ENCODE measurements at regions not wholly inside any gene's neighbourhood (a gene's known extent, or its start where the extent isn't known, plus 50 kb on each side); places are given as distances from the start of the nearest gene placed in this dataset.

- no TSS peak for BruUV-seq (replicated peaks)
These were observed 147.6 kb upstream of the CCDC68 start for GRCh38 chr18:55106906-55107305.

DNA sequence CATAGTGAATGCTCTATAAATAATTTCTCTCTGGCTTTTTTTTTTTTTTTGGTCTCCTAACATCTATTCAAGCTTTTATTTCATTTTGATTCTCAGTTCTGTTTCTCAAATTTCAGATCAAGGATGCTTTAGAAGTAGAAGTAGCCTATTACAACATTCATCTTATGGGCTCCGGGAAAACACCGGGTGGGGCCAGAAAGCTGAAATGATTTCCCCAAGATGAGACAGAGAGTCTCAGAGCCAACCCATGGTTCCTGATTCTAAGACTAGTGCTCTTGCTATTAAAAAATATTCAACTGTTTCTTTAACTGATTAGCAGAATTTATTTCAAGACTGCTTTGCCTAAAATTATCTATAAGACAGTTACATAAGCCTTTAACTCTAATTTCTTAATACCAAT is 147.2 kb upstream of the CCDC68 start:
- TF ChIP-seq ZFX (IDR thresholded peaks at IDR 0.05) (no peak), EZH2phosphoT487 (IDR thresholded peaks at IDR 0.05; ENCODE audit: borderline replicate concordance) (no peak), CEBPB (IDR thresholded peaks at IDR 0.05; ENCODE audit: low read depth) (no peak), POLR2AphosphoS5 (IDR thresholded peaks at IDR 0.05; ENCODE audit: low read depth, low read length) (no peak), POLR2A (IDR thresholded peaks at IDR 0.05; ENCODE audit: borderline replicate concordance, extremely low read depth, insufficient read depth, insufficient read length) (no peak), EGR1 (IDR thresholded peaks at IDR 0.05; ENCODE audit: low read depth) (no peak), SRF (IDR thresholded peaks at IDR 0.05; ENCODE audit: low read depth) (no peak), TCF7L2 (IDR thresholded peaks at IDR 0.05; ENCODE audit: borderline replicate concordance, extremely low read depth, insufficient read depth, insufficient read length) (no peak), SP1 (IDR thresholded peaks at IDR 0.05; ENCODE audit: low read depth) (no peak), RAD21 (IDR thresholded peaks at IDR 0.05; ENCODE audit: low read depth) (no peak), ATF3 (IDR thresholded peaks at IDR 0.05) (no peak), ELF1 (IDR thresholded peaks at IDR 0.05; ENCODE audit: borderline replicate concordance, low read depth) (no peak), ZBTB33 (IDR thresholded peaks at IDR 0.05; ENCODE audit: extremely low read depth, insufficient replicate concordance, low read length) (no peak), CBX3 (IDR thresholded peaks at IDR 0.05; ENCODE audit: low read depth) (no peak)
- TF ChIP-seq, protein P1, sequence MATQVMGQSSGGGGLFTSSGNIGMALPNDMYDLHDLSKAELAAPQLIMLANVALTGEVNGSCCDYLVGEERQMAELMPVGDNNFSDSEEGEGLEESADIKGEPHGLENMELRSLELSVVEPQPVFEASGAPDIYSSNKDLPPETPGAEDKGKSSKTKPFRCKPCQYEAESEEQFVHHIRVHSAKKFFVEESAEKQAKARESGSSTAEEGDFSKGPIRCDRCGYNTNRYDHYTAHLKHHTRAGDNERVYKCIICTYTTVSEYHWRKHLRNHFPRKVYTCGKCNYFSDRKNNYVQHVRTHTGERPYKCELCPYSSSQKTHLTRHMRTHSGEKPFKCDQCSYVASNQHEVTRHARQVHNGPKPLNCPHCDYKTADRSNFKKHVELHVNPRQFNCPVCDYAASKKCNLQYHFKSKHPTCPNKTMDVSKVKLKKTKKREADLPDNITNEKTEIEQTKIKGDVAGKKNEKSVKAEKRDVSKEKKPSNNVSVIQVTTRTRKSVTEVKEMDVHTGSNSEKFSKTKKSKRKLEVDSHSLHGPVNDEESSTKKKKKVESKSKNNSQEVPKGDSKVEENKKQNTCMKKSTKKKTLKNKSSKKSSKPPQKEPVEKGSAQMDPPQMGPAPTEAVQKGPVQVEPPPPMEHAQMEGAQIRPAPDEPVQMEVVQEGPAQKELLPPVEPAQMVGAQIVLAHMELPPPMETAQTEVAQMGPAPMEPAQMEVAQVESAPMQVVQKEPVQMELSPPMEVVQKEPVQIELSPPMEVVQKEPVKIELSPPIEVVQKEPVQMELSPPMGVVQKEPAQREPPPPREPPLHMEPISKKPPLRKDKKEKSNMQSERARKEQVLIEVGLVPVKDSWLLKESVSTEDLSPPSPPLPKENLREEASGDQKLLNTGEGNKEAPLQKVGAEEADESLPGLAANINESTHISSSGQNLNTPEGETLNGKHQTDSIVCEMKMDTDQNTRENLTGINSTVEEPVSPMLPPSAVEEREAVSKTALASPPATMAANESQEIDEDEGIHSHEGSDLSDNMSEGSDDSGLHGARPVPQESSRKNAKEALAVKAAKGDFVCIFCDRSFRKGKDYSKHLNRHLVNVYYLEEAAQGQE (IDR thresholded peaks at IDR 0.05; ENCODE audit: low read depth), result no peak
- no peaks in the 10 kb centered on the region for H3K4me1 ChIP-seq (ENCODE audit: control insufficient read depth in 1 of 2, insufficient read depth in 2 of 2, low read length in 2 of 2)
- no peak overlapping the region for H3K9ac ChIP-seq (ENCODE audit: low read length)
- H2AFZ ChIP-seq (ENCODE audit: low read depth, low read length, poor library complexity, severe bottlenecking), result no peak overlapping the region
- 0 out of 2 replicates have a peak, but pooled peaks cover 5% of the 10 kb centered on the region for H3K27me3 ChIP-seq (ENCODE audit: insufficient read depth, low read length)
- no peaks in the 10 kb centered on the region for H3K79me2 ChIP-seq (ENCODE audit: insufficient read depth, low read length)
- no peak overlapping the region for H3K27ac ChIP-seq (ENCODE audit: low read depth, low read length)
- no TSS peak for BruUV-seq (replicated peaks)
- H3K9me2 ChIP-seq (ENCODE audit: insufficient read depth), result no peaks in the 10 kb centered on the region
- no peak overlapping the region for H3K4me2 ChIP-seq (ENCODE audit: low read length)
- RAD21 ChIA-PET (ENCODE audit: low non-redundant PET in 1 of 2, low total read pairs in 2 of 2, uncharacterized antibody in 2 of 2, unreplicated experiment in 2 of 2), result no interaction called here
- no peaks in the 10 kb centered on the region for H3K9me3 ChIP-seq (ENCODE audit: control insufficient read depth in 1 of 2, insufficient read depth in 1 of 2, low read depth in 1 of 2, low read length in 2 of 2)
- no peak overlapping the region for H3K4me3 ChIP-seq (replicated peaks in 1 of 2; ENCODE audit: low read depth in 1 of 2, low read length in 2 of 2)
- H3K36me3 ChIP-seq (ENCODE audit: control insufficient read depth in 1 of 2, insufficient read depth in 2 of 2, low read length in 2 of 2), result no peaks in the 10 kb centered on the region
- ATAC-seq (no peak), DNase-seq (ENCODE audit: low read depth, low spot score) (no peak)
- no peaks in the 10 kb centered on the region for H4K20me1 ChIP-seq (ENCODE audit: insufficient read depth)
- CTCF ChIA-PET, result no interaction called here
- intact Hi-C loops (cut with micrococcal nuclease), result no loop called here
- POLR2A ChIA-PET, result no interaction called here

More at GRCh38 chr18:55106906-55107305, 147.6 kb upstream of the CCDC68 start:
- intact Hi-C loops (cut with micrococcal nuclease), result no loop called here
- H3K9ac ChIP-seq (ENCODE audit: low read length), result no peak overlapping the region
- H3K4me1 ChIP-seq (ENCODE audit: control insufficient read depth in 1 of 2, insufficient read depth in 2 of 2, low read length in 2 of 2), result no peaks in the 10 kb centered on the region
- no peak overlapping the region for H3K4me2 ChIP-seq (ENCODE audit: low read length)
- no peaks in the 10 kb centered on the region for H3K9me3 ChIP-seq (ENCODE audit: control insufficient read depth in 1 of 2, insufficient read depth in 1 of 2, low read depth in 1 of 2, low read length in 2 of 2)
- H3K79me2 ChIP-seq (ENCODE audit: insufficient read depth, low read length), result no peaks in the 10 kb centered on the region
- H3K9me2 ChIP-seq (ENCODE audit: insufficient read depth), result no peaks in the 10 kb centered on the region
- no peak for TF ChIP-seq ZNF274 (IDR thresholded peaks at IDR 0.05; ENCODE audit: low read depth, low read length)
- H3K27me3 ChIP-seq (ENCODE audit: insufficient read depth, low read length), result 0 out of 2 replicates have a peak, but pooled peaks cover 5% of the 10 kb centered on the region
- ChIA-PET POLR2A (no interaction called here), CTCF (no interaction called here), RAD21 (ENCODE audit: low non-redundant PET in 1 of 2, low total read pairs in 2 of 2, uncharacterized antibody in 2 of 2, unreplicated experiment in 2 of 2) (no interaction called here)
- no peak for ATAC-seq
- no peak overlapping the region for H2AFZ ChIP-seq (ENCODE audit: low read depth, low read length, poor library complexity, severe bottlenecking)
- DNase-seq (ENCODE audit: low read depth, low spot score), result no peak
- H3K4me3 ChIP-seq (replicated peaks in 1 of 2; ENCODE audit: low read depth in 1 of 2, low read length in 2 of 2), result no peak overlapping the region
- no peaks in the 10 kb centered on the region for H3K36me3 ChIP-seq (ENCODE audit: control insufficient read depth in 1 of 2, insufficient read depth in 2 of 2, low read length in 2 of 2)
- H4K20me1 ChIP-seq (ENCODE audit: insufficient read depth), result no peaks in the 10 kb centered on the region
- H3K27ac ChIP-seq (ENCODE audit: low read depth, low read length), result no peak overlapping the region

All from HCT116 (cell line).